ENCODE measurements at regions not wholly inside any gene's neighbourhood (a gene's known extent, or its start where the extent isn't known, plus 50 kb on each side); places are given as distances from the start of the nearest gene placed in this dataset.

DNA sequence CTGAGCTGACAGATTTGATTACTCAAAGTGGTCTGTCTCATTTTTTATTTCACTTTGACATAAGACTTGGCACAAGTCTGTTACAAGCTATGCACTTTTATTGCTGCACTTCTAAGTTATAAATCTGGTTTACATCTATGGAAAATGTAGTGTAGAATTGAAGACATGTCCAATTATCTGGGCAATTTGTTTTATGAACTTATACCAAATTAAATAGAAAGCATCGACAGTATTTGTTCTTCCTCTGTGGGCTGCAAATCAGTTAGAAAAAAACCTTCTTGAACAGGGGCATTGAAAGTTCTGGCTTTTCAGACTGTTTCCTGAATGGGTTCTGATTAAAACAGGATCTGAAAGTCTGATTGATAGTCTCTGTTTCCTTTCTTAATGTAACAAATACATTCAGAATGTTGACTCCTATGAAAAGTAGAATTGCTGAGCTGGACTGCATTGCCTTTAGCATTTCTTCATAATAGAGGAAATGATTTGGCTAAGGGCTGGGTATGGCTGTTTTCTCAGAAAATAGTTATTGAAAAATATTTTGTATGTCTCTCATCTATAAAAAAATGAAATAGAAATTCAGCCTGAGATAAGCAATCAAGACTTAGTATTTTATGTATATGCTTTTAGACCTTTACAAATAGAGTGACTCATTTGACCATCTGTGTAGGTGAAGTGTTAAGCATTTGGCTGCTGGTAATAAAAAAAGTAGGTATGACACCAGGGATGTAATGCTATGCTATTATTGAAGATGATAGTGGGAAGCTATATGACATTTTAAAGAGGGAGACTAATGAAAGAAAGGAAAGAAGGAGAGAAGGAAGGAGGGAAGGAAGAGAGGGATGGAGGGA lies 210.9 kb upstream of the SPRY2 start:
- no peak overlapping the region for H3K4me3 ChIP-seq (ENCODE audit: low read length in 2 of 2)
- no peaks in the 10 kb centered on the region for H3K9me3 ChIP-seq (ENCODE audit: control insufficient read depth in 2 of 2, low read length in 2 of 2)
- no peak overlapping the region for H3K27ac ChIP-seq (ENCODE audit: low read depth in 2 of 2, low read length in 2 of 2)

DNA sequence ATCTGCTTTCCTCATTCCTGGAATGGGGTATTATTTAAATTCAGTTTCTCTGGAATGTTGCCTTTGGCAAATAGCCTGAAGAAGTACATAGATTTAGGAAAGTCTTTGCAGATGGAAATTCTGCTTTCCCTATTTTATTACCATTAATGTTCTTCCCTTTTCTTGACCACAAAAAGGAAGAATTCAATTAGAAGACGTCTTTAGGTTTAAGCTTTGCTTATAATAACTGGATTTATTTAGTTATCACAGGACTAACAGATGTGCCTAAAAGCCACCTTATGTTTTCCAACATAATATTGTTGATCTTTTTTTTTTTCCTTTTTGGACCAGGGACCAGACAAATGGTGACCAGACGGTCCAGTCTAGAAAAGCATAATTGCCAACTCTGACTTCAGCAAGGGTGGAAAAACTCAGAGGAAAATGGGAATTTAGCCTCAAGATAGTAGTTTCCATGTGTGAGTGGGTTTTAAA lies 210.1 kb upstream of the SPRY2 start:
- H3K4me3 ChIP-seq (ENCODE audit: low read length in 2 of 2) = no peak overlapping the region
- H3K9ac ChIP-seq (ENCODE audit: low read depth in 1 of 2, low read length in 2 of 2) = no peak overlapping the region
- H3K27me3 ChIP-seq (ENCODE audit: control insufficient read depth in 2 of 2, insufficient read depth in 2 of 2, low read length in 2 of 2) = no peaks in the 10 kb centered on the region
- no peaks in the 10 kb centered on the region for H3K9me3 ChIP-seq (ENCODE audit: control insufficient read depth in 2 of 2, low read length in 2 of 2)
- no peaks in the 10 kb centered on the region for H3K36me3 ChIP-seq (ENCODE audit: control insufficient read depth in 2 of 2, insufficient read depth in 2 of 2, low read length in 2 of 2)
- no peak overlapping the region for H3K27ac ChIP-seq (ENCODE audit: low read depth in 2 of 2, low read length in 2 of 2)
- H3K4me1 ChIP-seq (ENCODE audit: control insufficient read depth in 2 of 2, insufficient read depth in 2 of 2, low read length in 2 of 2) = peaks cover 0 to 3% of the 10 kb centered on the region in 2 donors

More for the DNA sequence above, 210.9 kb upstream of the SPRY2 start:
- Histone ChIP-seq H3K9ac (ENCODE audit: low read depth in 1 of 2, low read length in 2 of 2) (no peak overlapping the region), H3K4me1 (ENCODE audit: control insufficient read depth in 2 of 2, insufficient read depth in 2 of 2, low read length in 2 of 2) (peaks cover 0 to 3% of the 10 kb centered on the region in 2 donors), H3K27me3 (ENCODE audit: control insufficient read depth in 2 of 2, insufficient read depth in 2 of 2, low read length in 2 of 2) (no peaks in the 10 kb centered on the region), H3K36me3 (ENCODE audit: control insufficient read depth in 2 of 2, insufficient read depth in 2 of 2, low read length in 2 of 2) (no peaks in the 10 kb centered on the region)

DNA sequence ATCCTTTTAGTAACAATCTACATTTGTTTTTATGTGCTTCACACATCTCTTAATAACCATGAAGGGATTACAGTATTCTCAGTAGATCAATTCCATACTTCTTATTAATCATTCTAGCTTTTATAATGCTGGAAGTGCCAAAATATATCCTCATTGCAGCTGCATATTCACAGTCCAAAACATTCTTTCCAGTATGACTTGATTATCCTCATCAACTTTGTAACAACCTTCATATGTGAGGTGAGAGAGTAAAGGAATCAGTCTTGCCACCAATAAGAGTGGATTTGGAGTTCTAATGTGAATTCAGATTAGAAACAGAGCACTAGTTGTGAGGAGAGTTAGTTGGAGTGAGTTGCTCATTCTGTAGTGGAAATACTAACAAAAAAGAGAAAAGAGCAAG lies 208.0 kb upstream of the SPRY2 start:
- no peak overlapping the region for H3K27ac ChIP-seq (ENCODE audit: low read depth in 2 of 2, low read length in 2 of 2)
- no peak overlapping the region for H3K9ac ChIP-seq (ENCODE audit: low read depth in 1 of 2, low read length in 2 of 2)
- no peaks in the 10 kb centered on the region for H3K36me3 ChIP-seq (ENCODE audit: control insufficient read depth in 2 of 2, insufficient read depth in 2 of 2, low read length in 2 of 2)
- H3K27me3 ChIP-seq (ENCODE audit: control insufficient read depth in 2 of 2, insufficient read depth in 2 of 2, low read length in 2 of 2) = no peaks in the 10 kb centered on the region
- peaks cover 0 to 3% of the 10 kb centered on the region in 2 donors for H3K4me1 ChIP-seq (ENCODE audit: control insufficient read depth in 2 of 2, insufficient read depth in 2 of 2, low read length in 2 of 2)
- H3K9me3 ChIP-seq (ENCODE audit: control insufficient read depth in 2 of 2, low read length in 2 of 2) = no peaks in the 10 kb centered on the region
- H3K4me3 ChIP-seq (ENCODE audit: low read length in 2 of 2) = no peak overlapping the region

- no peak overlapping the region for H3K27ac ChIP-seq (ENCODE audit: low read depth in 2 of 2, low read length in 2 of 2)
- H3K4me1 ChIP-seq (ENCODE audit: control insufficient read depth in 2 of 2, insufficient read depth in 2 of 2, low read length in 2 of 2) = peaks cover 0 to 3% of the 10 kb centered on the region in 2 donors
- no peak overlapping the region for H3K9ac ChIP-seq (ENCODE audit: low read depth in 1 of 2, low read length in 2 of 2)
- no peaks in the 10 kb centered on the region for H3K36me3 ChIP-seq (ENCODE audit: control insufficient read depth in 2 of 2, insufficient read depth in 2 of 2, low read length in 2 of 2)
- H3K27me3 ChIP-seq (ENCODE audit: control insufficient read depth in 2 of 2, insufficient read depth in 2 of 2, low read length in 2 of 2) = no peaks in the 10 kb centered on the region
- H3K4me3 ChIP-seq (ENCODE audit: low read length in 2 of 2) = no peak overlapping the region
- H3K9me3 ChIP-seq (ENCODE audit: control insufficient read depth in 2 of 2, low read length in 2 of 2) = no peaks in the 10 kb centered on the region
Observed at GRCh38 chr13:80547885-80548825, 207.2 kb upstream of the SPRY2 start.

DNA sequence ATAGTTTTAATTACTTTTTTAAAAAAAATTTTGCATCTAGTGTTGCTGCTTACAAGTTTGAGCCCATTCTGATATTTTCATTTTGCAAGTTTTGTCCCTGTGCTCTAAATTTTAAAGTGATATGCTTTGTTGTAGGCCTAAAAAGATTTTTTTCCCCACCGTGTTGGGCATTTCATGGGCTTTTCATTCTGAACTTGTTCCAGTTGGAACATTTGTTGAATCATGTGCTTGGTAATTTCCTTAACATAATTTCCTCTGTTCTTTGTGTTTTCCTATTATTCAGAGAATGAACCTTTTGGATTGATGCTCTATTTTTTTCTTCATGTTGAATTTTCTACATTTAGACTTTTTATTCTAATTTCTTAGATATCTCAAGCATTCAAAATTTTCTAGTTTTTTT lies 206.4 kb upstream of the SPRY2 start:
- Histone ChIP-seq H3K9ac (ENCODE audit: low read depth in 1 of 2, low read length in 2 of 2) (no peak overlapping the region), H3K4me3 (ENCODE audit: low read length in 2 of 2) (no peak overlapping the region), H3K27ac (ENCODE audit: low read depth in 2 of 2, low read length in 2 of 2) (no peak overlapping the region), H3K9me3 (ENCODE audit: control insufficient read depth in 2 of 2, low read length in 2 of 2) (no peaks in the 10 kb centered on the region), H3K36me3 (ENCODE audit: control insufficient read depth in 2 of 2, insufficient read depth in 2 of 2, low read length in 2 of 2) (no peaks in the 10 kb centered on the region), H3K4me1 (ENCODE audit: control insufficient read depth in 2 of 2, insufficient read depth in 2 of 2, low read length in 2 of 2) (peaks cover 0 to 3% of the 10 kb centered on the region in 2 donors), H3K27me3 (ENCODE audit: control insufficient read depth in 2 of 2, insufficient read depth in 2 of 2, low read length in 2 of 2) (no peaks in the 10 kb centered on the region)

DNA sequence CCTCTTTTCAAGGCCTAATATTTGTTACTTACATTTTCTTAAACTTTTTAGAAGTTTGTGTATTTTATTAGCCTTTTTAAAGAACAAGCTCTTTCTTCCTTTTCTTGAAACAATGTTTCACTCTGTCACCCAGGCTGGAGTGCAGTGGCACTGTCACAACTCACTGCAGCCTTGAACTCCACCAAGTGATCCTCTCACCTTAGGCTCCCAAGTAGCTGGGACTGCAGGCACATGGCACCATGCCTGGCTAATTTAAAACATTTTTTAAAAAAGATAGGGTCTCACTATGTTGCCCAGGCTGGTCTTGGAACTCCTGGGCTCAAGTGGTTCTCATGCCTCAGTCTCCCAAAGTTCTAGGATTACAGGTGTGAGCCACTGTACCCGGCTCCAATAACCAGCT lies 192.2 kb upstream of the SPRY2 start:
- Histone ChIP-seq H3K9ac (ENCODE audit: low read depth in 1 of 2, low read length in 2 of 2) (no peak overlapping the region), H3K36me3 (ENCODE audit: control insufficient read depth in 2 of 2, insufficient read depth in 2 of 2, low read length in 2 of 2) (no peaks in the 10 kb centered on the region), H3K4me1 (ENCODE audit: control insufficient read depth in 2 of 2, insufficient read depth in 2 of 2, low read length in 2 of 2) (no peaks in the 10 kb centered on the region), H3K9me3 (ENCODE audit: control insufficient read depth in 2 of 2, low read length in 2 of 2) (no peaks in the 10 kb centered on the region), H3K27me3 (ENCODE audit: control insufficient read depth in 2 of 2, insufficient read depth in 2 of 2, low read length in 2 of 2) (no peaks in the 10 kb centered on the region), H3K27ac (ENCODE audit: low read depth in 2 of 2, low read length in 2 of 2) (no peak overlapping the region), H3K4me3 (ENCODE audit: low read length in 2 of 2) (no peak overlapping the region)

DNA sequence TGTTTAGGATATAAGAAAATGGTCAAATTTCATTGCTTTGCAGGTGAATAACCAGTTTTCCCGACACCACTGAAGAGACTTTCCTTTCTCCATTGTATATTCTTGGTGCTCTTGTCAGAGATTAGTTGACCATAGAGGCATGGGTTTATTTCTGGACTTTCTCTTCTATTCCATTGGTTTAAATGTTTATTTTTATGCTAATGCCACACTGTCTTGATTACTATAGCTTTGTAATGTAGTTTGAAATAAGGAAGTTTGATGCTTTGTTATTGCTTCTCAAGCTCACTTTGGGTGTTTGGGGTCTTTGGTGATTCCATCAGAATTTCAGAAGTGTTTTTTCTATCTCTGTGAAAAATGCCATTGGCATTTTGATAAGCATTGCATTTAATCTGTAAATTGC lies 190.0 kb upstream of the SPRY2 start:
- Histone ChIP-seq H3K9me3 (ENCODE audit: control insufficient read depth in 2 of 2, low read length in 2 of 2) (no peaks in the 10 kb centered on the region), H3K9ac (ENCODE audit: low read depth in 1 of 2, low read length in 2 of 2) (no peak overlapping the region), H3K36me3 (ENCODE audit: control insufficient read depth in 2 of 2, insufficient read depth in 2 of 2, low read length in 2 of 2) (no peaks in the 10 kb centered on the region), H3K4me1 (ENCODE audit: control insufficient read depth in 2 of 2, insufficient read depth in 2 of 2, low read length in 2 of 2) (no peaks in the 10 kb centered on the region), H3K4me3 (ENCODE audit: low read length in 2 of 2) (no peak overlapping the region), H3K27ac (ENCODE audit: low read depth in 2 of 2, low read length in 2 of 2) (no peak overlapping the region), H3K27me3 (ENCODE audit: control insufficient read depth in 2 of 2, insufficient read depth in 2 of 2, low read length in 2 of 2) (no peaks in the 10 kb centered on the region)

DNA sequence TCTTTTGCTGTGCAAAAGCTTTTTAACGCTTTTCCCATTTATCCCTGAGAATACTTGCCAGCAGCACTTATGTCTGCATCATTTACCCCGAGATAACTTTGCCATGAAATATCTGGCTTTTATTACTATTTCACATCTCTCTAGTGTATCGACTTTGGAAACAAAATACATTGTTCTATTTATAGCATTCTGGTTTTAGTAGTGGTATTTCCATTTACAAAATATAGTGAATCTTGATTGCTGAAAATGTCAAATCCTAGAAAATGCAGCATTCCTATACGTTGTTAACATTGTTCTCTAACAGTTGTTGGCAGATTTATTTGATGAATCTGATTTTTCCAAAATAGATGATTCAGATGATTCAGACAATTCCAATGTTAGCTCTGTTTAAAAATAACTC lies 189.3 kb upstream of the SPRY2 start:
- H3K4me1 ChIP-seq (ENCODE audit: control insufficient read depth in 2 of 2, insufficient read depth in 2 of 2, low read length in 2 of 2) = no peaks in the 10 kb centered on the region
- no peaks in the 10 kb centered on the region for H3K27me3 ChIP-seq (ENCODE audit: control insufficient read depth in 2 of 2, insufficient read depth in 2 of 2, low read length in 2 of 2)
- no peak overlapping the region for H3K27ac ChIP-seq (ENCODE audit: low read depth in 2 of 2, low read length in 2 of 2)
- H3K9me3 ChIP-seq (ENCODE audit: control insufficient read depth in 2 of 2, low read length in 2 of 2) = no peaks in the 10 kb centered on the region
- H3K36me3 ChIP-seq (ENCODE audit: control insufficient read depth in 2 of 2, insufficient read depth in 2 of 2, low read length in 2 of 2) = no peaks in the 10 kb centered on the region
- H3K9ac ChIP-seq (ENCODE audit: low read depth in 1 of 2, low read length in 2 of 2) = no peak overlapping the region
- no peak overlapping the region for H3K4me3 ChIP-seq (ENCODE audit: low read length in 2 of 2)

DNA sequence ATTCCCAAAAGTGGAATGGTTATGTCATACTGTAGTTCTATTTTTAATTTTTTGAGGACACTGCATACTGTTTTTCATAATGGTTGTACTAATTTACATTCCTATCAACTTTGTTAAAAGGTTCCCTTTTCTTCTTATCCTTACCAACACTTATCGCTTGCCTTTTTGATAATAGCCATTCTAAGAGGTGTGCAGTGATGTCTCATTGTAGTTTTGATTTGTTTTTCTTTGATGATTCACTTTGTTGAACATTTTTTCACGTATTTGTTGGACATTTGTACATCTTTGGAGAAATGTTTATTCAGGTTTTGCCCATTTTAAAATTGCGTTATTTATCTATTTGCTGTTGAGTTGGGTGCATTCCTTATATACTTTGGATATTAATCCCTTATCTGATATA lies 188.8 kb upstream of the SPRY2 start:
- H3K9me3 ChIP-seq (ENCODE audit: control insufficient read depth in 2 of 2, low read length in 2 of 2) = no peaks in the 10 kb centered on the region
- H3K4me3 ChIP-seq (ENCODE audit: low read length in 2 of 2) = no peak overlapping the region
- no peak overlapping the region for H3K27ac ChIP-seq (ENCODE audit: low read depth in 2 of 2, low read length in 2 of 2)
- H3K36me3 ChIP-seq (ENCODE audit: control insufficient read depth in 2 of 2, insufficient read depth in 2 of 2, low read length in 2 of 2) = no peaks in the 10 kb centered on the region
- no peak overlapping the region for H3K9ac ChIP-seq (ENCODE audit: low read depth in 1 of 2, low read length in 2 of 2)
- H3K27me3 ChIP-seq (ENCODE audit: control insufficient read depth in 2 of 2, insufficient read depth in 2 of 2, low read length in 2 of 2) = no peaks in the 10 kb centered on the region
- H3K4me1 ChIP-seq (ENCODE audit: control insufficient read depth in 2 of 2, insufficient read depth in 2 of 2, low read length in 2 of 2) = no peaks in the 10 kb centered on the region

- Histone ChIP-seq H3K36me3 (ENCODE audit: control insufficient read depth in 2 of 2, insufficient read depth in 2 of 2, low read length in 2 of 2) (no peaks in the 10 kb centered on the region), H3K27ac (ENCODE audit: low read depth in 2 of 2, low read length in 2 of 2) (no peak overlapping the region), H3K9me3 (ENCODE audit: control insufficient read depth in 2 of 2, low read length in 2 of 2) (no peaks in the 10 kb centered on the region), H3K27me3 (ENCODE audit: control insufficient read depth in 2 of 2, insufficient read depth in 2 of 2, low read length in 2 of 2) (no peaks in the 10 kb centered on the region), H3K4me3 (ENCODE audit: low read length in 2 of 2) (no peak overlapping the region), H3K9ac (ENCODE audit: low read depth in 1 of 2, low read length in 2 of 2) (no peak overlapping the region), H3K4me1 (ENCODE audit: control insufficient read depth in 2 of 2, insufficient read depth in 2 of 2, low read length in 2 of 2) (no peaks in the 10 kb centered on the region)
Observed at GRCh38 chr13:80528733-80529132, 187.8 kb upstream of the SPRY2 start.

Data from mucosa of rectum (tissue), 2 donors.